SK-N-MC (cell line): ENCODE measurements at regions not wholly inside any gene's neighbourhood (a gene's known extent, or its start where the extent isn't known, plus 50 kb on each side); places are given as distances from the start of the nearest gene placed in this dataset.

Experiments
- EZH2 ChIP-seq: fragments of 200-600 bp; sonication (generic); IDR thresholded peaks from one replicate; pipeline ENCODE4 v1.6.1; 2017; ENCODE audit warnings: antibody characterized with exemption
- FOXP2 ChIP-seq: optimal IDR thresholded peaks from 2 replicates; pipeline ENCODE3; 2011; ENCODE audit warnings: mild to moderate bottlenecking, moderate library complexity; ENCODE audit not compliant: insufficient read depth; ENCODE audit errors: extremely low read length, control extremely low read depth
- POLR2AphosphoS5 ChIP-seq: IDR thresholded peaks from 2 replicates; pipeline ENCODE4 v1.6.1; 2012; ENCODE audit warnings: mild to moderate bottlenecking, low read depth, low read length, borderline replicate concordance

GRCh38 chr2:128598862-128599441, 280.3 kb upstream of the HS6ST1 start:
- TF ChIP-seq POLR2AphosphoS5 (no peak), EZH2 (no peak), FOXP2 (no peak)
